ENCODE measurements at regions not wholly inside any gene's neighbourhood (a gene's known extent, or its start where the extent isn't known, plus 50 kb on each side); places are given as distances from the start of the nearest gene placed in this dataset.

GRCh38 chr6:168212362-168212761 is 107.2 kb downstream of the DACT2 start:
- DNase-seq (ENCODE audit: low read depth) = no peak

GRCh38 chr6:168211681-168212080 is 107.9 kb downstream of the DACT2 start:
- no peak for DNase-seq (ENCODE audit: low read depth)

GRCh38 chr6:168210239-168211105 is 109.1 kb downstream of the DACT2 start:
- DNase-seq (ENCODE audit: low read depth) = no peak

- DNase-seq (ENCODE audit: low read depth) = no peak
These were observed 110.2 kb downstream of the DACT2 start for GRCh38 chr6:168209420-168209819.

GRCh38 chr6:168208854-168209253 is 110.7 kb downstream of the DACT2 start:
- no peak for DNase-seq (ENCODE audit: low read depth)

- no peak for DNase-seq (ENCODE audit: low read depth)
These were observed 111.2 kb downstream of the DACT2 start for GRCh38 chr6:168208402-168208801.

GRCh38 chr6:168207421-168208175 is 112.0 kb downstream of the DACT2 start:
- DNase-seq (ENCODE audit: low read depth) = no peak

GRCh38 chr6:168206661-168207274 is 112.8 kb downstream of the DACT2 start:
- DNase-seq (ENCODE audit: low read depth) = no peak

GRCh38 chr6:168206186-168206585 is 113.4 kb downstream of the DACT2 start:
- DNase-seq (ENCODE audit: low read depth) = no peak

- no peak for DNase-seq (ENCODE audit: low read depth)
These were observed 117.8 kb downstream of the DACT2 start for GRCh38 chr6:168201799-168202198.

- DNase-seq (ENCODE audit: low read depth) = no peak
These were observed 118.2 kb downstream of the DACT2 start for GRCh38 chr6:168201383-168201782.

- no peak for DNase-seq (ENCODE audit: low read depth)
These were observed 118.9 kb downstream of the DACT2 start for GRCh38 chr6:168200571-168201134.

- no peak for DNase-seq (ENCODE audit: low read depth)
These were observed 119.5 kb upstream of the FRMD1 start for GRCh38 chr6:168198302-168199180.

GRCh38 chr6:168197636-168198301 is 118.8 kb upstream of the FRMD1 start:
- DNase-seq (ENCODE audit: low read depth) = no peak

GRCh38 chr6:168196881-168197635 is 118.0 kb upstream of the FRMD1 start:
- no peak for DNase-seq (ENCODE audit: low read depth)

- no peak for DNase-seq (ENCODE audit: low read depth)
These were observed 117.4 kb upstream of the FRMD1 start for GRCh38 chr6:168196385-168196860.

- DNase-seq (ENCODE audit: low read depth) = no peak
These were observed 116.7 kb upstream of the FRMD1 start for GRCh38 chr6:168195712-168196111.

- DNase-seq (ENCODE audit: low read depth) = no peak
These were observed 115.9 kb upstream of the FRMD1 start for GRCh38 chr6:168194732-168195567.

Data from non-pigmented ciliary epithelial cell (primary cell).